HG03575 (cell line): ENCODE measurements at regions not wholly inside any gene's neighbourhood (a gene's known extent, or its start where the extent isn't known, plus 50 kb on each side); places are given as distances from the start of the nearest gene placed in this dataset.
"Not testable (repeated sequence)": the region's sequence is repeated elsewhere in the genome, so short reads cannot be mapped to it uniquely, and the experiment has no call there.

Experiments used
- ATAC-seq: cut with Tn5 transposase; IDR thresholded peaks from one replicate; pipeline ENCODE4 v1.9.1; 2021; ENCODE audit not compliant: unreplicated experiment, insufficient number of reproducible peaks, low FRiP score; ENCODE audit errors: extremely low read depth

DNA sequence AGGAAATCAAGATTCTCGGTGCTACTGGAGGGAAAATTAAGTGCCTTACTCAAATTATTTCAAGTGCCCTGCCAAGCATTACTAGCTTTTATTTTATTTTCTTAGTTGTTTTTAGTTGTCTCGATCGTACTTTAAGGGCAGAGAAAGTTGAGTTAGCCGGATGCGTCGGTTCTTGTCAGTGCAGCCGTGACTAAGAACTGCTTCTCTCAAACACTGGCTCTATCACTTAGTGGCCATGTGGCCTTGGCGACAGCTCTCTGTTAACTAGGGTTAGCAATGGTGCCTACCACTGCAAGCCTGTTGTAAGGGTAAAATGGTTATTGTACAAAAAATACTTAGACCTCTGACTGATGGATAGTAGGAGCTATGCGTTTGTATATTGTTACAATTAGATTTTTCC lies 227.8 kb downstream of the KATNAL1 start:
- no peak for ATAC-seq

DNA sequence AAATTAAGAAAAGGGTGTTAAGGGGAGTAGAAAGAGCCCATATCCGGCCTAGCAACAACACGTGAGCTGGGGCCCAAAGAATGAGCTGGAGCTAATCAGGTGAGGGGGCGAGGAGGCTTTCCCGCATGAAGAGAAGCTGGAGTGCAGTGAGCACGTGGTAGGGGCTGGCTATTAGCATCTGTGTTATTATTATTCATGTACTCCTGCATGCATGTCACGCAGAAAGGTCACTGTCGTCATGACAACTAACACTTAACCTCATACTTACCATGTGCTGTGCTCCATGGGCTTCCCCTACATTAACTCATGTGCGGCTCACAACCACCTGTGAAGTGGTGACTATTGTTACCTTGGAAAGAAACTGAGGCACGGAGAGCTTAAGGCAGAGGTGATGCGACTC lies 227.6 kb upstream of the UBL3 start:
- ATAC-seq: no peak

GRCh38 chr13:30077240-30077735 lies 226.9 kb upstream of the UBL3 start:
- ATAC-seq: no peak

DNA sequence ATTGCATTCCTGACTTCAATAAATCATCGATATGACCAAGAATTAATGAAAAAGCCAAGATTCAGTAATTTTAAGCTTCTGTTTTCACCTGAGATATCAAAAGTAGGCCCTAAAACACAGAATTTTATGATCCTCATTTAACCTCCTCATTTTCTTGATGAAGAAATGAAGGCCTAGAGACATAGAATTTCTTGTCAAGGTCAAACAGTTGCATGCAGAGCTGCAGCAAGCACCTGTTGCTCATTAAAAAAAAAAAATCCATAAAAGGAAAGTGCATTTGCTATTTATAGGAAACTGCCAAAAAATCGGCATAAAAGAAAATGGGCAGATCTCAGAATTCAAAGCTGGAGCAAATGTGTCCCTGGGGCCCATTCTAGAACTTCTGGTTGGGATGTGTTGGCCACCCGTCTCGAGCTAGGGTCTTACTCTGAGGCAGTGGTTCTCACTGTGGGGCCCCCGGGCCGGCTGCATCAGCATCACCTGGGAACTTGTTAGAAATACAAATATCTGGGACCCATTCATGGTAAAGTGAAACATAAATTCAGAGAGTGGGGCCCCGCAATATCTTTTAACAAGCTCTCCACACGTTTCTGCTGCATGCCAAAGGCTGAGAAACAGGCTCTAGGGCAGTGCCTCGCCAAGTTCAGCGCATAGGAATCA lies 224.7 kb upstream of the UBL3 start:
- no peak for ATAC-seq

- ATAC-seq: no peak
These were observed 224.0 kb upstream of the UBL3 start for GRCh38 chr13:30074431-30074830.

GRCh38 chr13:30072818-30073186 lies 222.4 kb upstream of the UBL3 start:
- ATAC-seq: no peak

DNA sequence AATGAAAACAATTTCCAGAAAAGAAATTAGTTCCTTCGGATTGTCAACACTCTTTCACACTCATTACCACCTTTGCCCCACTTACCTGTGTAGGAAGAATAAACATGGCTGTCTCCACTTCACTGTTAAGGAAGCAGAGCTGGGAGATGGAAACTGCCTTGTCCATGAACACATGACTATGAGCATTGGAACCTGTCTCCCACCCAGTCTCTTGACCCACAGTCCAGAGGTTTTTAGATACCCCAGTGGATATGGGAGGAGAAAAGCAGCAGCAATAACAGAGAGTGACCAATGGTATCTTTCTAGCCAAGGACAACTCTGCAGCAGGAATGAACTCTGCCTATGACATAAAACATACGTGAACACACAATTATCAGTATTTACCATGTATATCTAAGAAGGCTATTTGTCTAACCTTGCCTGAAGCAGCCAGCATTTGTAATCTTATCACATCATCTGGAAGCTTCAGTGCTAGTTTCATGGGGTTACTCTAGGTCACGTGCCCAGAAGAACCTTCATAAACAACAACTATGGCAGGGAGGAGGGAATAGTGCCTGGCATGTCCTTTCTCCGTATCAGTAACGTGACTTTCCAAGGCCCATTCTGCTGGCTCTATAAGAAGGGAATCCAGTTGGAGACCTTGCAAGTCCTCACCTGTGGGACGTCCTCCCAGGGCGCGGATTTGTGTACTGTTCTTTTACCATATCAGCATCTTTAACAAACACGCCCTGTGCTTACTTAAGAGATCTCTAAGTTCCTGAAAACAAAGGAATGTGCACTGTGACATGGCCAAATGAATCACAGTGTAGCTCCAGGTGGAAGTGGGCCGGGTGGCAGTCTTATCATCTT lies 221.8 kb upstream of the UBL3 start:
- ATAC-seq: no peak

DNA sequence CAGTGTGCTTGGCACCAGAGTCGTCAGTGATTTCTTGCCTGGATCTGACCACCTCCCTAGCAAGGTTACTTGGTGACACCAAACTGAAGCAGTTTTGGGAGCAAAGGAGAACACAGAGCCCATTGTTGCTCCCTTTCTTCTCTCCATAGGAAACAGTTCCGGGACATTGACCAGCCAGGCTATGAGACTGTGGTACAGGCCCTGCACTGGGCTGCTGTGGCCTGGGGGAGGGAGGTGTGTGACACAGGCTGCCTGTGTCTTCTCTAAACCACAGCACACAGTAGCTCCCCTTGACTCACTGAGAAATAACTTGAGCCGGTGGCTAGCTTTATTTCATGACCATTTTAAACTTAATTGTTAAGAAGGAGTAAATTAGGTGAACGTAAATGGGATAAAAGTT lies 214.8 kb upstream of the UBL3 start:
- ATAC-seq: no peak

DNA sequence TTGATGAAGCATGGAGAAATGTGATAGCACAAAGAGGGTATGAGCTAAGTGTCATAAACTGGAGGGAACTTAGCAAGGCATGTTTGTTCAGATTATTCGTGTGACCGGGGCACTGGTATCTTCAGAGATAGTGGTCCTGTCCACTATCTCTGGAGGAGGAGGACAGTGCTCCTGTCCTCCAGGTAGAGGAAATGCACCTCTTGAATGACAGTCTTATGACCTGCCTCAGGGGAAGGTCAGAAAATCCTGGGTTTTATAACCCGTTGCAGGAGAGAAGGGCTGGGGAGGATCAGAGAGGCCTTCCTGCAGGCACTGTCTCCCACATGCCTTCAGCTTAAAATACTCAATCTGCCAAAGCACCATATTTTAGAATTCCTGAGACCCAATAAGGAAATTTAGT lies 213.5 kb upstream of the UBL3 start:
- ATAC-seq: no peak

- no peak for ATAC-seq
These were observed 210.8 kb upstream of the UBL3 start for GRCh38 chr13:30061217-30061616.

- ATAC-seq: no peak
These were observed 208.0 kb upstream of the UBL3 start for GRCh38 chr13:30058429-30058828.

GRCh38 chr13:30054546-30054945 lies 204.1 kb upstream of the UBL3 start:
- ATAC-seq: not testable (repeated sequence)

DNA sequence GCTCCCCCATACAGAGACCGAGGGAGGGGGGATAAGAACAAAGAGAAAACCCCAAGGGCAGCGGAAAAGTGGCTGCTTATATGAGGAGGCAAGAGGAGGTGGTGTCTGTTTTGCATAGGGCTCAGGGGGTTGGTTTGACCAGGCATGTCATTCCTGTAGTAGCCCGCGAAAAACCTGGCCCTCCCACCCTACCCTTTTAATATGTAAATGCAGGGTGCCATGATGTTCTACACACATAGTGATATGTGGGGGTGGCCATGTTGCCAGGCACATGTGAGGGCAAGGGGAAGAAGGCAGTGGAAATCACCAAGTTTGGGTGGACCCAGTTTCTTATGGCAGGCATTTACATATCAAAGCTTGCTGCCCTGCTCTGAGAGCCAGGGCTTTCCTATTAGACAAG lies 203.5 kb upstream of the UBL3 start:
- ATAC-seq: no peak

GRCh38 chr13:30052120-30052519 lies 201.7 kb upstream of the UBL3 start:
- no peak for ATAC-seq

GRCh38 chr13:30051531-30052060 lies 201.2 kb upstream of the UBL3 start:
- no peak for ATAC-seq

DNA sequence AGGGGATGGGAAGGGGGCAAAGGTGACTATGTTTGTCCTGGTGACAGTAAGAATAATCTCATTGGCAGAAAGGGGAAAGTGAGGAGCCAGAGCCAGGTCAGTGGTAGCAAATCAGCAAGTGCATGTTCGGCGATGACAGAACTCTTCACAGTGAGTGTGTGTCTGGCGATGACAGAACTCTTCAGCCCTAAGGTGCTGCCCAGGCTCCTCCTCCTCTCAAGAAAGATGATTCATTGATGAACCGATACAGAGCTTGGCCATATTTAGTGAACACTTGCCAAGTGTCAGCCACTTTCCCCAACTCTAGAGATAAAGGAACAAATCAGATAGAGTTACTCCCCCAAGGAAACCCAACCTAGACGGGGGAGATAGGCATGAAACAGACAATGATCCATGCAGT lies 199.3 kb upstream of the UBL3 start:
- no peak for ATAC-seq

GRCh38 chr13:30047154-30047874 lies 196.9 kb upstream of the UBL3 start:
- no peak for ATAC-seq

DNA sequence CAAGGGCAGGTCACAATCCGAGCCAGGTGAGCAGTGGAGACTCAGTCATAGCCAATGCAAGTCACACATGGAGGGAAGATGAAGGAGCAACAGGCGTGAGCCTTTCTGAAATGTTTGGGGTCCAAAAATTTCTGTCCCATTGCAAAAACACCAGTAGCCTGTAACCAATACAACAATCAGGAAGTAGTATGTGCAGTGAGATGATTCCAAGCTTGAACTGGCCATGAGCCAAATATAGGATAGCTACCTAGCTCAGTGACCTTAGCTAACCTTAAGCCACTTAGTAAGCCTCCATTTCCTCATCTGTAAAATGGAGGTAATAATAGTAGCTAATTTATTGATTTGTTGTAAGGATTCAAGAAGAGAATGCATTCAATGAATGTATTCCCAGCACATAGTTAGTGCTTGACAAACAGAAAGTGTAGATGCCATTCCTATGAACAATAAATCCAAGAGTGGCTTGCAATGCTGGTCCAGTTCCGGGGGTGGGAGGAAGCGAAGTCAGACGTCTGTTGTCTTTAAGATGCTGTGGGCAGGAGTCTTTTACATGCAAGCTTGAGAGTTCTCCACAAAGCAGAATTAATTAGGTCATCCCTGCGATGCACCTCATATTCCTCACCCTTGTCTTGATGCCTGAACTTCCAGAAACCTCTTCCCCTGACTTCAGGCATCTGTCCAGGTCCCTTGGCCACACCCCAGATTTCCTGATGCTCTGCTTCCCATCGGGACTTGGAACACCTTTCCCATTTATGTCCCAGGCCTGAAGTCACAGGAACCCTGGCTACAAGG lies 195.7 kb upstream of the UBL3 start:
- ATAC-seq: no peak

- ATAC-seq: no peak
These were observed 194.5 kb upstream of the UBL3 start for GRCh38 chr13:30044932-30045331.
